Caco-2 (cell line): ENCODE measurements at regions not wholly inside any gene's neighbourhood (a gene's known extent, or its start where the extent isn't known, plus 50 kb on each side); places are given as distances from the start of the nearest gene placed in this dataset.

ENCODE experiments used
- BruUV-seq: library from RNA; stranded (reverse); fragments of 400-500 nt; replicated peaks from 2 replicates; lab custom pipeline; 2021; lab: Mats Ljungman, UMichigan
- CTCF ChIA-PET: fragments of 300-600 bp; sonication (Branson Sonifier 250); formaldehyde crosslinking; loops from one replicate; lab custom pipeline; 2022; ENCODE audit warnings: antibody characterized with exemption; lab: Charles Lee
- POLR2A ChIA-PET: fragments of 300-600 bp; sonication (Branson Sonifier 250); formaldehyde crosslinking; loops from one replicate; lab custom pipeline; 2022; ENCODE audit warnings: antibody characterized with exemption; lab: Charles Lee
- DNase-seq, 2 experiments: peaks; one replicate each; pipeline versions ENCODE4 v3.0.0 to v3.0.0-alpha.2; 2020 to 2022
- H3K27me3 ChIP-seq: replicated peaks from 2 replicates; pipeline ENCODE4 v1.6.0; 2011; ENCODE audit warnings: low read length; ENCODE audit not compliant: control insufficient read depth, insufficient read depth
- H3K36me3 ChIP-seq: 2 replicates; pipeline ENCODE4 v1.5.1; 2011; ENCODE audit warnings: low read length; ENCODE audit not compliant: control insufficient read depth, insufficient read depth
- H3K4me1 ChIP-seq: fragments of 250-450 bp; sonication (Bioruptor Pico); 2 replicates; pipeline ENCODE4 v1.5.1; 2020; ENCODE audit warnings: mild to moderate bottlenecking
- H3K4me3 ChIP-seq: 2 replicates; pipeline ENCODE4 v1.5.1; 2011; ENCODE audit warnings: low read depth, mild to moderate bottlenecking, control low read depth, low read length
- H3K9me3 ChIP-seq: fragments of 250-450 bp; sonication (Bioruptor Pico); 2 replicates; pipeline ENCODE4 v1.5.1; 2020; ENCODE audit warnings: mild to moderate bottlenecking, moderate library complexity
- H3K27ac Mint-ChIP-seq: one replicate; pipeline ENCODE4 v1.8.0; 2022; ENCODE audit warnings: mixed read lengths; ENCODE audit not compliant: unreplicated experiment
- H3K27me3 Mint-ChIP-seq: one replicate; pipeline ENCODE4 v1.8.0; 2022; ENCODE audit warnings: mixed read lengths; ENCODE audit not compliant: insufficient read depth, unreplicated experiment
- H3K36me3 Mint-ChIP-seq: one replicate; pipeline ENCODE4 v1.8.0; 2022; ENCODE audit warnings: mild to moderate bottlenecking, mixed read lengths; ENCODE audit not compliant: insufficient read depth, unreplicated experiment
- H3K4me1 Mint-ChIP-seq: one replicate; pipeline ENCODE4 v1.8.0; 2022; ENCODE audit warnings: low read depth, mixed read lengths; ENCODE audit not compliant: unreplicated experiment
- H3K4me3 Mint-ChIP-seq: one replicate; pipeline ENCODE4 v1.8.0; 2022; ENCODE audit warnings: mild to moderate bottlenecking, moderate library complexity, mixed read lengths; ENCODE audit not compliant: unreplicated experiment
- H3K9me3 Mint-ChIP-seq: one replicate; pipeline ENCODE4 v1.8.0; 2022; ENCODE audit warnings: mixed read lengths; ENCODE audit not compliant: unreplicated experiment
- intact Hi-C: fragments of 100-400 bp; cut with micrococcal nuclease; formaldehyde crosslinking; loops from one replicate; pipeline ENCODE4 v1.10.0; 2022; ENCODE audit not compliant: unreplicated experiment
- TF ChIP-seq, protein P1 (sequence below), 2 experiments: fragments of 200-600 bp in 1 of 2; IDR thresholded peaks; 1 replicate in 1 of 2; 2 replicates in 1 of 2; pipeline versions ENCODE4 v1.5.1 to v1.8.0; 2011 to 2022; ENCODE audit warnings: antibody characterized with exemption in 1 of 2, control low read depth in 1 of 2, inconsistent platforms in 1 of 2, low read depth in 1 of 2, low read length in 1 of 2, mild to moderate bottlenecking in 1 of 2, moderate library complexity in 1 of 2; ENCODE audit not compliant: insufficient read depth in 1 of 2, severe bottlenecking in 1 of 2, unreplicated experiment in 1 of 2

DNA sequence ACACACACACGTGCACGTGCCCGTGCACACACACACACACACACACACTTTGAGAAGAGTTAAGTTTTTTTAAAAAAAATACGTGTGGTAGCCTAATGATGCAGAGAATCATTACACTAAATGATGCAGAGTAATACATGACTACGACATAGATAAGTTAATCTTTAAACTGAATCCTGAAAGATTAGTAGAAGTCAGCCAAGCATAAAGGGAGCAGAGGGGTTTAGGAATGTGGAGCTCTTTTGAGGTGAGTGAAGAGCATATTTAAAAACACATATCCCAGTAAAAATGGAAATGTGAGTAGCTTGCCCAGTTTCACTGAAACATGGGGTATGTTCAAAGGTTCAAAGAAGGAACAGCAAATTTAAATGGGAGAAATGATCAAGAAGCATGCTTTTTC lies 61.3 kb upstream of the TYRP1 start:
- Histone ChIP-seq H3K36me3 (no peaks in the 10 kb centered on the region), H3K27me3 (no peaks in the 10 kb centered on the region), H3K4me1 (no peaks in the 10 kb centered on the region), H3K9me3 (no peaks in the 10 kb centered on the region), H3K4me3 (no peak overlapping the region)
- POLR2A ChIA-PET: no interaction called here
- DNase-seq: no peak
- Mint-ChIP-seq H3K27ac (no peak overlapping the region), H3K9me3 (no peaks in the 10 kb centered on the region), H3K4me3 (no peak overlapping the region), H3K4me1 (peaks cover 6% of the 10 kb centered on the region), H3K36me3 (no peaks in the 10 kb centered on the region), H3K27me3 (no peaks in the 10 kb centered on the region)
- BruUV-seq: no TSS peak
- intact Hi-C loops: no loop called here
- TF ChIP-seq, protein P1, sequence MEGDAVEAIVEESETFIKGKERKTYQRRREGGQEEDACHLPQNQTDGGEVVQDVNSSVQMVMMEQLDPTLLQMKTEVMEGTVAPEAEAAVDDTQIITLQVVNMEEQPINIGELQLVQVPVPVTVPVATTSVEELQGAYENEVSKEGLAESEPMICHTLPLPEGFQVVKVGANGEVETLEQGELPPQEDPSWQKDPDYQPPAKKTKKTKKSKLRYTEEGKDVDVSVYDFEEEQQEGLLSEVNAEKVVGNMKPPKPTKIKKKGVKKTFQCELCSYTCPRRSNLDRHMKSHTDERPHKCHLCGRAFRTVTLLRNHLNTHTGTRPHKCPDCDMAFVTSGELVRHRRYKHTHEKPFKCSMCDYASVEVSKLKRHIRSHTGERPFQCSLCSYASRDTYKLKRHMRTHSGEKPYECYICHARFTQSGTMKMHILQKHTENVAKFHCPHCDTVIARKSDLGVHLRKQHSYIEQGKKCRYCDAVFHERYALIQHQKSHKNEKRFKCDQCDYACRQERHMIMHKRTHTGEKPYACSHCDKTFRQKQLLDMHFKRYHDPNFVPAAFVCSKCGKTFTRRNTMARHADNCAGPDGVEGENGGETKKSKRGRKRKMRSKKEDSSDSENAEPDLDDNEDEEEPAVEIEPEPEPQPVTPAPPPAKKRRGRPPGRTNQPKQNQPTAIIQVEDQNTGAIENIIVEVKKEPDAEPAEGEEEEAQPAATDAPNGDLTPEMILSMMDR (IDR thresholded peaks at IDR 0.05; ENCODE audit: insufficient read depth in 1 of 2, low read depth in 1 of 2, low read length in 1 of 2, severe bottlenecking in 1 of 2, unreplicated experiment in 1 of 2): no peak
- CTCF ChIA-PET: no interaction called here

DNA sequence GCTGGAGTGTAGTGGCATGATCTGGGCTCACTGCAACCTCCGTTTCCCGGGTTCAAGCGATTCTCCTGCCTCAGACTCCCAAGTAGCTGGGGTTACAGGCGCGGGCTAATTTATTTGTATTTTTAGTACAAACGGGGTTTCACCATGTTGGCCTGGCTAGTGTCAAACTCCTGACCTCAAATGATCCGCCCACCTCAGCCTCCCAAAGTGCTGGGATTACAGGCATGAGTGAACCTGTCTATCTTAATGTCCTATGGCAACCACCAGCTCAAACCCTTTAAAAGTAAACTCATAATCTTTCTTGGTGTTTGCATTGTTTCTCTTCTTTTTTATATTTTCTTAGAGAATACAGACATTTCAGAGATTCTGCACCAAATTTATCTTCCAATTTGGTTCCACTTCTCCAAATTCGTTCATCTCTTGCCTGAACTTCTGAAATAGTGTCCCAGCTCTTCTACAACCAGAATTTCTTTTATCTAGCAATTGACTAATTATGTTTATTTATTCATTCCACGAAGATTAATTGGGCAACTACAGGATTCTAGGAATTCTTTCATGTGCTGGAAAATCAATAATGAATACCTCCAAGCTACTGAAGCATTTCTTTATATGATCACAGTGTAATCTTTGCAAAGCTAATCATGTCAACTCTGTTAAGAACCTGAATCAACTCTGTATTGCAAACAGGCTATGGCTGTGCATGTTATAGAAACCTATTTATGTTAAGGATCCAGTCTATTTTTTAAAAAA lies 60.0 kb upstream of the TYRP1 start:
- intact Hi-C loops: no loop called here
- H3K4me1 ChIP-seq: no peaks in the 10 kb centered on the region
- Mint-ChIP-seq H3K4me1 (peaks cover 6% of the 10 kb centered on the region), H3K27ac (no peak overlapping the region), H3K9me3 (no peaks in the 10 kb centered on the region), H3K4me3 (no peak overlapping the region), H3K27me3 (no peaks in the 10 kb centered on the region), H3K36me3 (no peaks in the 10 kb centered on the region)
- no peak overlapping the region for H3K4me3 ChIP-seq
- H3K9me3 ChIP-seq: no peaks in the 10 kb centered on the region
- no peaks in the 10 kb centered on the region for H3K36me3 ChIP-seq
- ChIA-PET POLR2A (no interaction called here), CTCF (no interaction called here)
- TF ChIP-seq, protein P1 (IDR thresholded peaks at IDR 0.05; ENCODE audit: insufficient read depth in 1 of 2, low read depth in 1 of 2, low read length in 1 of 2, severe bottlenecking in 1 of 2, unreplicated experiment in 1 of 2): no peak
- BruUV-seq: no TSS peak
- no peaks in the 10 kb centered on the region for H3K27me3 ChIP-seq
- no peak for DNase-seq

DNA sequence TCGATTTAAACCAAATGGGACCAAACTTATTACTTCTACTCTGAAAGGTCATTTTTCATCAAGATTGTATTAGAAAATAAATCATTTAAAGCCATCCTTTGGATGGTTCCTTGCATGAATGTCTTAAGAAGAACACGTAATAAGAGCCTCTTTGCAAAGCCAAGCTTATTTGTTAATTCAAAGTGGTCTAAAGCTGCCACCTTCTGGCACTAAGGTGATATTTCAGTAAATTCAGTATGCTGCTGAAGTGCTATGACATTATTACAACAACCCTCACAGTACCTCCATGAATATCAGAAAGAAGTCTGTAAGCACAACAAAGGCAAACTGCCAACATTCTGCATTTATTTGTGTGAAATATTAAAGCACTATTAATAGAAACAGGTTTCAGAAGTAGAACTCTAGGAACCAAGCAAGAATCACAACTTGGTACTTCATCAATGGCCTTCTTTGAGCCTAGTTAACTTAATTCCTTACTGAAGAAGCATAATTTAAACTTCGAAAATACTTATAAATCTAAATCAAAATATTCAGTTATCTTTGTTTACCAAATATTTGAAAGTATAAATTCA lies 53.1 kb upstream of the TYRP1 start:
- no peaks in the 10 kb centered on the region for H3K4me1 Mint-ChIP-seq
- POLR2A ChIA-PET: no interaction called here
- H3K27me3 Mint-ChIP-seq: no peaks in the 10 kb centered on the region
- no peak overlapping the region for H3K4me3 ChIP-seq
- H3K27me3 ChIP-seq: no peaks in the 10 kb centered on the region
- BruUV-seq: no TSS peak
- H3K9me3 ChIP-seq: no peaks in the 10 kb centered on the region
- no peaks in the 10 kb centered on the region for H3K9me3 Mint-ChIP-seq
- H3K27ac Mint-ChIP-seq: no peak overlapping the region
- intact Hi-C loops: loop anchor here (2.0 kb wide), 1 partner anchor 85 kb away; no protein-coding TSS in a partner anchor
- CTCF ChIA-PET: interaction anchor here (1.0 kb wide), 1 partner anchor 85 kb away, joined by 9 read pairs; no protein-coding TSS in a partner anchor
- no peaks in the 10 kb centered on the region for H3K4me1 ChIP-seq
- H3K36me3 Mint-ChIP-seq: no peaks in the 10 kb centered on the region
- no peaks in the 10 kb centered on the region for H3K36me3 ChIP-seq
- TF ChIP-seq, protein P1 (IDR thresholded peaks at IDR 0.05; ENCODE audit: insufficient read depth in 1 of 2, low read depth in 1 of 2, low read length in 1 of 2, severe bottlenecking in 1 of 2, unreplicated experiment in 1 of 2): peak; percentile 27 to 46
- H3K4me3 Mint-ChIP-seq: no peak overlapping the region
- peak in 1 of 2 experiments; percentile 27 for DNase-seq
